Endothelial cell (in vitro differentiated cells): ENCODE measurements at regions not wholly inside any gene's neighbourhood (a gene's known extent, or its start where the extent isn't known, plus 50 kb on each side); places are given as distances from the start of the nearest gene placed in this dataset.
"Not testable (repeated sequence)": the region's sequence is repeated elsewhere in the genome, so short reads cannot be mapped to it uniquely, and the experiment has no call there.

ENCODE experiments used
- DNase-seq: peaks from one replicate; pipeline ENCODE4 v3.0.0; 2021; ENCODE audit warnings: low spot score
- H3K27ac Mint-ChIP-seq: one replicate; pipeline ENCODE4 v1.8.0; 2021; ENCODE audit warnings: mixed read lengths, inconsistent platforms; ENCODE audit not compliant: unreplicated experiment
- H3K27me3 Mint-ChIP-seq: one replicate; pipeline ENCODE4 v1.8.0; 2021; ENCODE audit warnings: mild to moderate bottlenecking, moderate library complexity, mixed read lengths, inconsistent platforms; ENCODE audit not compliant: unreplicated experiment
- H3K36me3 Mint-ChIP-seq: one replicate; pipeline ENCODE4 v1.8.0; 2021; ENCODE audit warnings: mild to moderate bottlenecking, low read depth, mixed read lengths, inconsistent platforms; ENCODE audit not compliant: unreplicated experiment
- H3K4me1 Mint-ChIP-seq: one replicate; pipeline ENCODE4 v1.8.0; 2021; ENCODE audit warnings: mild to moderate bottlenecking, mixed read lengths, inconsistent platforms; ENCODE audit not compliant: unreplicated experiment
- H3K4me3 Mint-ChIP-seq: one replicate; pipeline ENCODE4 v1.8.0; 2021; ENCODE audit warnings: mild to moderate bottlenecking, mixed read lengths, inconsistent platforms; ENCODE audit not compliant: unreplicated experiment
- H3K9me3 Mint-ChIP-seq: one replicate; pipeline ENCODE4 v1.8.0; 2021; ENCODE audit warnings: mixed read lengths, inconsistent platforms; ENCODE audit not compliant: unreplicated experiment
- CTCF ChIP-seq: fragments of 200-600 bp; sonication (generic); IDR thresholded peaks from one replicate; pipeline ENCODE4 v1.5.0; 2021; ENCODE audit warnings: antibody characterized with exemption; ENCODE audit not compliant: unreplicated experiment

GRCh38 chr17:71780596-71780995 lies 340.2 kb upstream of the SOX9 start:
- TF ChIP-seq CTCF: no peak
- no peak for DNase-seq
- Mint-ChIP-seq H3K36me3 (no peaks in the 10 kb centered on the region), H3K4me1 (no peaks in the 10 kb centered on the region), H3K27ac (no peak overlapping the region), H3K9me3 (no peaks in the 10 kb centered on the region), H3K4me3 (no peak overlapping the region), H3K27me3 (no peaks in the 10 kb centered on the region)

- not testable (repeated sequence) for H3K4me1 Mint-ChIP-seq, H3K36me3 Mint-ChIP-seq, H3K27me3 Mint-ChIP-seq, H3K27ac Mint-ChIP-seq, H3K9me3 Mint-ChIP-seq, DNase-seq, H3K4me3 Mint-ChIP-seq
These were observed 338.8 kb upstream of the SOX9 start for GRCh38 chr17:71782021-71782420.

GRCh38 chr17:71790791-71791190 lies 330.0 kb upstream of the SOX9 start:
- Mint-ChIP-seq H3K9me3 (no peaks in the 10 kb centered on the region), H3K27me3 (no peaks in the 10 kb centered on the region), H3K4me3 (no peak overlapping the region), H3K36me3 (no peaks in the 10 kb centered on the region), H3K27ac (no peak overlapping the region), H3K4me1 (no peaks in the 10 kb centered on the region)
- TF ChIP-seq CTCF: no peak
- no peak for DNase-seq

- no peaks in the 10 kb centered on the region for H3K4me1 Mint-ChIP-seq
These were observed 329.5 kb upstream of the SOX9 start for GRCh38 chr17:71791311-71791710.

GRCh38 chr17:71792966-71793365 lies 327.9 kb upstream of the SOX9 start:
- no peak for DNase-seq
- no peak overlapping the region for H3K4me3 Mint-ChIP-seq
- TF ChIP-seq CTCF: no peak
- no peaks in the 10 kb centered on the region for H3K9me3 Mint-ChIP-seq
- H3K27me3 Mint-ChIP-seq: no peaks in the 10 kb centered on the region
- H3K27ac Mint-ChIP-seq: no peak overlapping the region
- H3K4me1 Mint-ChIP-seq: no peaks in the 10 kb centered on the region
- H3K36me3 Mint-ChIP-seq: no peaks in the 10 kb centered on the region

More at GRCh38 chr17:71791311-71791710, 329.5 kb upstream of the SOX9 start:
- H3K36me3 Mint-ChIP-seq: no peaks in the 10 kb centered on the region
- no peak overlapping the region for H3K4me3 Mint-ChIP-seq
- no peak for DNase-seq
- H3K9me3 Mint-ChIP-seq: no peaks in the 10 kb centered on the region
- no peak for TF ChIP-seq CTCF
- no peak overlapping the region for H3K27ac Mint-ChIP-seq
- no peaks in the 10 kb centered on the region for H3K27me3 Mint-ChIP-seq

- TF ChIP-seq CTCF: no peak
- DNase-seq: no peak
- Mint-ChIP-seq H3K4me3 (no peak overlapping the region), H3K27me3 (no peaks in the 10 kb centered on the region), H3K4me1 (no peaks in the 10 kb centered on the region), H3K27ac (no peak overlapping the region), H3K9me3 (no peaks in the 10 kb centered on the region), H3K36me3 (no peaks in the 10 kb centered on the region)
These were observed 327.3 kb upstream of the SOX9 start for GRCh38 chr17:71793518-71793917.
